ENCODE measurements at regions not wholly inside any gene's neighbourhood (a gene's known extent, or its start where the extent isn't known, plus 50 kb on each side); places are given as distances from the start of the nearest gene placed in this dataset.

GRCh38 chr20:7609251-7609650, 331.0 kb downstream of the HAO1 start:
- H3K23ac ChIP-seq (ENCODE audit: low read length in 2 of 2): no peak overlapping the region
- H2BK15ac ChIP-seq (ENCODE audit: low read depth, poor library complexity, severe bottlenecking): no peak overlapping the region
- no peak overlapping the region for H3K18ac ChIP-seq (ENCODE audit: low read depth in 1 of 2, low read length in 2 of 2)
- H2AFZ ChIP-seq (ENCODE audit: low read depth, low read length): no peak overlapping the region
- H3K9ac ChIP-seq (ENCODE audit: low read length): no peak overlapping the region
- no peaks in the 10 kb centered on the region for H3K79me1 ChIP-seq (replicated peaks; ENCODE audit: low read length, poor library complexity, severe bottlenecking)
- no peak overlapping the region for H2BK5ac ChIP-seq (ENCODE audit: low read depth, low read length, poor library complexity, severe bottlenecking)
- no peaks in the 10 kb centered on the region for H3K4me1 ChIP-seq (ENCODE audit: control insufficient read depth, insufficient read depth, low read depth, low read length)
- no peaks in the 10 kb centered on the region for H3K36me3 ChIP-seq (ENCODE audit: control insufficient read depth in 1 of 2, insufficient read depth in 2 of 2, low read depth in 1 of 2, low read length in 2 of 2)
- no peak overlapping the region for H3K27ac ChIP-seq (ENCODE audit: low read length, poor library complexity, severe bottlenecking)
- no peak overlapping the region for H2BK120ac ChIP-seq (ENCODE audit: low read depth, low read length)
- H3K4me2 ChIP-seq (ENCODE audit: low read length, poor library complexity, severe bottlenecking): no peak overlapping the region
- H2AK5ac ChIP-seq (ENCODE audit: low read length, severe bottlenecking): no peak overlapping the region
- no peak for DNase-seq
- H3K4ac ChIP-seq (ENCODE audit: low read depth in 1 of 2, low read length in 2 of 2): no peak overlapping the region
- no peak overlapping the region for H4K91ac ChIP-seq (ENCODE audit: low read length)
- no peak overlapping the region for H4K8ac ChIP-seq (ENCODE audit: low read length)
- H2BK12ac ChIP-seq (ENCODE audit: low read length in 2 of 2): no peak overlapping the region
- H3K27me3 ChIP-seq (ENCODE audit: control insufficient read depth in 1 of 2, insufficient read depth in 1 of 2, low read length in 2 of 2): no peaks in the 10 kb centered on the region
- peaks cover 11% of the 10 kb centered on the region for H3K9me3 ChIP-seq (ENCODE audit: control insufficient read depth, low read length)
- no peak overlapping the region for H3K4me3 ChIP-seq (ENCODE audit: insufficient read depth in 1 of 2, low read depth in 1 of 2, low read length in 2 of 2)
- H3K14ac ChIP-seq (ENCODE audit: low read length in 2 of 2): no peak overlapping the region

DNA sequence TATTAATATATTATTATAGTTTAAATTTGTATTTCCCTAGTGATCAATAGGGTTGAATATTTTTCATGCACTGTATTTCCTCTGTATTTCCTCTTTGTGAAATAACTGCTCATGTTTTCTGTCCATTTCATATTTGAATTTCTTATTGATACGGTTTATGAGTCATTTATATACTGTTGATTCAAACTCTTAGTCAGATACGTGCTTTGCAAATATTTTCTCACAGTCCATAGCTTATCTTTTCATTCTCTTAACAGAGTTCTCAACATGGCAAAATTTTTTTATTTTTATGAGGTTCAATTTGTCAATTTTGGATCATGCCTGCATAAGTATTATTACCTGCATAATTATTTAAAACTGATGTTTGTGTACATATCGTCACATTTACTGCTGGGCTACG, 329.6 kb downstream of the HAO1 start:
- no peak overlapping the region for H3K4me3 ChIP-seq (ENCODE audit: insufficient read depth in 1 of 2, low read depth in 1 of 2, low read length in 2 of 2)
- 67% methylated on average over 2 of the region's 4 CpGs for WGBS

DNA sequence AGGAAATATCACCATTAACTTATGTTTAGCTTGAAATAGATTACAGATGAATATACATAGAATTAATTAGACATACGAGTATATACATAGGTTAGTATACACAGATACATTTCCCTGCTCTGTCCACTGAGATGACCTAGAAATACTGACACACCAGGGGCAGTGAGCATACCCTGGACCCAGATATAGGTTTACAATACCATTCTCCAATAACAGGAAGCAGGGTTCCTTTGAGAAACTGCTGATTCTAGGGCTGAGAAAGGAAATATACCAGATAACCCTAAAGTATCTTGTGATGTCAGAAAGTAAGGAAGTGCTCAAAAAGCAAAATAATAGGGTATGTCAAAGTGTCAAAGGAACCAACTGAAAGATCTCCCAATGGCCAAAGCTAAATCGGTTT, 322.5 kb downstream of the HAO1 start:
- WGBS: no CpG with 5 or more reads among the region's 2 CpGs
- no peak overlapping the region for H3K4ac ChIP-seq (ENCODE audit: low read depth in 1 of 2, low read length in 2 of 2)
- no peak overlapping the region for H2BK5ac ChIP-seq (ENCODE audit: low read depth, low read length, poor library complexity, severe bottlenecking)
- no peak overlapping the region for H3K4me3 ChIP-seq (ENCODE audit: insufficient read depth in 1 of 2, low read depth in 1 of 2, low read length in 2 of 2)
- H4K91ac ChIP-seq (ENCODE audit: low read length): no peak overlapping the region
- DNase-seq: no peak
- H2BK15ac ChIP-seq (ENCODE audit: low read depth, poor library complexity, severe bottlenecking): no peak overlapping the region
- no peaks in the 10 kb centered on the region for H3K79me1 ChIP-seq (replicated peaks; ENCODE audit: low read length, poor library complexity, severe bottlenecking)
- H3K36me3 ChIP-seq (ENCODE audit: control insufficient read depth in 1 of 2, insufficient read depth in 2 of 2, low read depth in 1 of 2, low read length in 2 of 2): no peaks in the 10 kb centered on the region
- no peak overlapping the region for H3K9ac ChIP-seq (ENCODE audit: low read length)
- H3K4me1 ChIP-seq (ENCODE audit: control insufficient read depth, insufficient read depth, low read depth, low read length): no peaks in the 10 kb centered on the region
- no peak overlapping the region for H2BK12ac ChIP-seq (ENCODE audit: low read length in 2 of 2)
- no peak overlapping the region for H4K8ac ChIP-seq (ENCODE audit: low read length)
- no peak overlapping the region for H3K27ac ChIP-seq (ENCODE audit: low read length, poor library complexity, severe bottlenecking)
- H2AFZ ChIP-seq (ENCODE audit: low read depth, low read length): no peak overlapping the region
- H3K18ac ChIP-seq (ENCODE audit: low read depth in 1 of 2, low read length in 2 of 2): no peak overlapping the region
- H2BK120ac ChIP-seq (ENCODE audit: low read depth, low read length): no peak overlapping the region
- no peak overlapping the region for H2AK5ac ChIP-seq (ENCODE audit: low read length, severe bottlenecking)
- H3K9me3 ChIP-seq (ENCODE audit: control insufficient read depth, low read length): no peaks in the 10 kb centered on the region
- H3K4me2 ChIP-seq (ENCODE audit: low read length, poor library complexity, severe bottlenecking): no peak overlapping the region
- H3K27me3 ChIP-seq (ENCODE audit: control insufficient read depth in 1 of 2, insufficient read depth in 1 of 2, low read length in 2 of 2): no peaks in the 10 kb centered on the region
- H3K23ac ChIP-seq (ENCODE audit: low read length in 2 of 2): no peak overlapping the region
- no peak overlapping the region for H3K14ac ChIP-seq (ENCODE audit: low read length in 2 of 2)

More for the DNA sequence above, 329.6 kb downstream of the HAO1 start:
- H3K18ac ChIP-seq (ENCODE audit: low read depth in 1 of 2, low read length in 2 of 2): no peak overlapping the region
- DNase-seq: no peak
- no peaks in the 10 kb centered on the region for H3K27me3 ChIP-seq (ENCODE audit: control insufficient read depth in 1 of 2, insufficient read depth in 1 of 2, low read length in 2 of 2)
- no peaks in the 10 kb centered on the region for H3K79me1 ChIP-seq (replicated peaks; ENCODE audit: low read length, poor library complexity, severe bottlenecking)
- no peak overlapping the region for H2BK15ac ChIP-seq (ENCODE audit: low read depth, poor library complexity, severe bottlenecking)
- H2AK5ac ChIP-seq (ENCODE audit: low read length, severe bottlenecking): no peak overlapping the region
- peaks cover 5% of the 10 kb centered on the region for H3K9me3 ChIP-seq (ENCODE audit: control insufficient read depth, low read length)
- H3K23ac ChIP-seq (ENCODE audit: low read length in 2 of 2): no peak overlapping the region
- no peak overlapping the region for H4K91ac ChIP-seq (ENCODE audit: low read length)
- H3K4me2 ChIP-seq (ENCODE audit: low read length, poor library complexity, severe bottlenecking): no peak overlapping the region
- no peaks in the 10 kb centered on the region for H3K4me1 ChIP-seq (ENCODE audit: control insufficient read depth, insufficient read depth, low read depth, low read length)
- H3K27ac ChIP-seq (ENCODE audit: low read length, poor library complexity, severe bottlenecking): no peak overlapping the region
- H3K4ac ChIP-seq (ENCODE audit: low read depth in 1 of 2, low read length in 2 of 2): no peak overlapping the region
- no peak overlapping the region for H2AFZ ChIP-seq (ENCODE audit: low read depth, low read length)
- H2BK12ac ChIP-seq (ENCODE audit: low read length in 2 of 2): no peak overlapping the region
- no peak overlapping the region for H3K14ac ChIP-seq (ENCODE audit: low read length in 2 of 2)
- no peak overlapping the region for H2BK120ac ChIP-seq (ENCODE audit: low read depth, low read length)
- H4K8ac ChIP-seq (ENCODE audit: low read length): no peak overlapping the region
- H3K9ac ChIP-seq (ENCODE audit: low read length): no peak overlapping the region
- no peak overlapping the region for H2BK5ac ChIP-seq (ENCODE audit: low read depth, low read length, poor library complexity, severe bottlenecking)
- no peaks in the 10 kb centered on the region for H3K36me3 ChIP-seq (ENCODE audit: control insufficient read depth in 1 of 2, insufficient read depth in 2 of 2, low read depth in 1 of 2, low read length in 2 of 2)

DNA sequence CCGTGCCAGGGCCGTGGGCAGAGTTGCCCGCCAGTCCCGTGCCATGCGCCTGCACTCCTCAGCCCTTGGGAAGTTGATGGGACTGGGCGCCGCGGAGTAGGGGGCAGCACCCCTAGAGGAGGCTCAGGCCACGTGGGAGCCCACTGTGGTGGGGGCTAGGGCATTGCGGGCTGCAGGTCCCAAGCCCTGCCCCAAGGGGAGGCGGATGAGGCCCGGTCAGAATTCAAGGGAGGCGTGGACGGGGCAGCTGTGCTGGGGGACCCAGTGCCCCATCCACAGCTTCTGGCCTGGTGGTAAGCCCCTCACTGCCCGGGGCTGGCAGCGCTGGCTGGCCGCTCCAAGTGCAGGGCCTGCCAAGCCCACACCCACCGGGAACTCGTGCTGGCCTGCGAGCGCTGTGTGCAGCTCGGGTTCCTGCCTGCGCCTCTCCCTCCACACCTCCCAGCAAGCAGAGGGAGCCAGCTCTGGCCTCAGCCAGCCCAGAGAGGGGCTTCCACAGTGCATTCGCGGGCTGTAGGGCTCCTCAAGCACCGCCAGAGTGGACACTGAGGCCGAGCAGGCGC, 317.8 kb downstream of the HAO1 start:
- H3K18ac ChIP-seq (ENCODE audit: low read depth in 1 of 2, low read length in 2 of 2): no peak overlapping the region

More for the DNA sequence above, 317.8 kb downstream of the HAO1 start:
- Histone ChIP-seq H3K27ac (ENCODE audit: low read length, poor library complexity, severe bottlenecking) (no peak overlapping the region), H4K91ac (ENCODE audit: low read length) (no peak overlapping the region), H2AK5ac (ENCODE audit: low read length, severe bottlenecking) (no peak overlapping the region), H3K36me3 (ENCODE audit: control insufficient read depth in 1 of 2, insufficient read depth in 2 of 2, low read depth in 1 of 2, low read length in 2 of 2) (no peaks in the 10 kb centered on the region), H3K4me1 (ENCODE audit: control insufficient read depth, insufficient read depth, low read depth, low read length) (no peaks in the 10 kb centered on the region), H2BK120ac (ENCODE audit: low read depth, low read length) (no peak overlapping the region), H2BK5ac (ENCODE audit: low read depth, low read length, poor library complexity, severe bottlenecking) (no peak overlapping the region), H2BK15ac (ENCODE audit: low read depth, poor library complexity, severe bottlenecking) (no peak overlapping the region), H3K4me3 (ENCODE audit: insufficient read depth in 1 of 2, low read depth in 1 of 2, low read length in 2 of 2) (peak overlapping the region in 1 of 2 experiments; percentile 7), H3K27me3 (ENCODE audit: control insufficient read depth in 1 of 2, insufficient read depth in 1 of 2, low read length in 2 of 2) (no peaks in the 10 kb centered on the region), H3K9ac (ENCODE audit: low read length) (no peak overlapping the region), H3K4ac (ENCODE audit: low read depth in 1 of 2, low read length in 2 of 2) (no peak overlapping the region), H3K79me1 (replicated peaks; ENCODE audit: low read length, poor library complexity, severe bottlenecking) (no peaks in the 10 kb centered on the region), H4K8ac (ENCODE audit: low read length) (no peak overlapping the region), H3K4me2 (ENCODE audit: low read length, poor library complexity, severe bottlenecking) (no peak overlapping the region), H3K9me3 (ENCODE audit: control insufficient read depth, low read length) (no peaks in the 10 kb centered on the region), H3K23ac (ENCODE audit: low read length in 2 of 2) (no peak overlapping the region), H2AFZ (ENCODE audit: low read depth, low read length) (no peak overlapping the region), H2BK12ac (ENCODE audit: low read length in 2 of 2) (no peak overlapping the region), H3K14ac (ENCODE audit: low read length in 2 of 2) (no peak overlapping the region)
- DNase-seq: no peak
- WGBS: 84% methylated on average over 27 of the region's 28 CpGs
